ENCODE measurements at regions not wholly inside any gene's neighbourhood (a gene's known extent, or its start where the extent isn't known, plus 50 kb on each side); places are given as distances from the start of the nearest gene placed in this dataset.

- H4K20me1 ChIP-seq (ENCODE audit: control insufficient read depth, insufficient read depth): no peaks in the 10 kb centered on the region
- no peaks in the 10 kb centered on the region; a peak in 2 of 4 replicates for H3K27me3 ChIP-seq (replicated peaks in 1 of 2; ENCODE audit: control insufficient read depth in 2 of 2, insufficient read depth in 2 of 2, low read length in 1 of 2)
- in situ Hi-C loops (cut with MboI) (no loop called here), intact Hi-C loops (cut with micrococcal nuclease; ENCODE audit: unreplicated experiment) (no loop called here)
- ChIA-PET SMC1A (ENCODE audit: uncharacterized antibody, unreplicated experiment) (no interaction called here), RAD21 (ENCODE audit: unreplicated experiment) (no interaction called here), POLR2A (no interaction called here), CTCF (interaction anchor here (0.6 kb wide), 1 partner anchor 346 kb away, joined by 3 read pairs; no protein-coding TSS in a partner anchor)
- no peak overlapping the region for H3K9ac ChIP-seq (ENCODE audit: control insufficient read depth, insufficient read depth, low read length)
- 42% methylated on average over 16 of the region's 16 CpGs for WGBS (ENCODE audit: insufficient coverage, insufficient replicate concordance, low lambda C conversion rate, missing lambda C conversion rate)
- no peak overlapping the region for H3K27ac ChIP-seq (ENCODE audit: control insufficient read depth, insufficient read depth)
- no peaks in the 10 kb centered on the region for H3K79me2 ChIP-seq (ENCODE audit: control insufficient read depth, insufficient read depth, low read length)
- ATAC-seq: no peak
- no peaks in the 10 kb centered on the region; the same call in 2 of the 3 replicates for H3K9me3 ChIP-seq (replicated peaks; ENCODE audit: control insufficient read depth, insufficient read depth, low read length)
- no peak overlapping the region for H2AFZ ChIP-seq (ENCODE audit: control insufficient read depth, low read depth, low read length)
- DNase-seq (ENCODE audit: low read depth, low spot score): no peak
- H3K4me2 ChIP-seq (ENCODE audit: control insufficient read depth, insufficient read depth): no peak overlapping the region
- FAIRE-seq: no peak
- no peaks in the 10 kb centered on the region for H3K4me1 ChIP-seq (ENCODE audit: control insufficient read depth, insufficient read depth, low read length)
- H3K4me3 ChIP-seq: no peak overlapping the region
- BruUV-seq (replicated peaks): no TSS peak
- H3K36me3 ChIP-seq (ENCODE audit: control insufficient read depth in 2 of 2, insufficient read depth in 2 of 2, low read length in 1 of 2): no peaks in the 10 kb centered on the region
- no peak for TF ChIP-seq BCLAF1 (IDR thresholded peaks at IDR 0.05)
- no peak for TF ChIP-seq SMAD1 (IDR thresholded peaks at IDR 0.05; ENCODE audit: low read depth, partially characterized antibody)
- no peak for TF ChIP-seq BCL11A (IDR thresholded peaks at IDR 0.05; ENCODE audit: low read depth, low read length)
- no peak for TF ChIP-seq NFYA (IDR thresholded peaks at IDR 0.05; ENCODE audit: borderline replicate concordance, low read depth, low read length)
- TF ChIP-seq SREBF1 (IDR thresholded peaks at IDR 0.05; ENCODE audit: low read length): no peak
- TF ChIP-seq BHLHE40 (IDR thresholded peaks at IDR 0.05; ENCODE audit: borderline replicate concordance in 1 of 2, low read depth in 2 of 2, low read length in 1 of 2): no peak
- no peak for TF ChIP-seq CREM (IDR thresholded peaks at IDR 0.05; ENCODE audit: low read depth)
- TF ChIP-seq BRCA1 (IDR thresholded peaks at IDR 0.05; ENCODE audit: low read depth, low read length): no peak
- no peak for TF ChIP-seq IRF5 (IDR thresholded peaks at IDR 0.05; ENCODE audit: borderline replicate concordance)
- no peak for TF ChIP-seq RBBP5 (conservative IDR thresholded peaks at IDR 0.05)
- TF ChIP-seq ZNF274 (IDR thresholded peaks at IDR 0.05; ENCODE audit: insufficient read depth, insufficient read length): no peak
- TF ChIP-seq NR2C1 (IDR thresholded peaks at IDR 0.05): no peak
- TF ChIP-seq MTA2 (IDR thresholded peaks at IDR 0.05; ENCODE audit: low read depth): no peak
- no peak for TF ChIP-seq ZNF622 (IDR thresholded peaks at IDR 0.05)
- no peak for TF ChIP-seq TAF1 (IDR thresholded peaks at IDR 0.05; ENCODE audit: borderline replicate concordance, low read depth, low read length)
- TF ChIP-seq CREB1 (IDR thresholded peaks at IDR 0.05; ENCODE audit: low read depth): no peak
- no peak for TF ChIP-seq NBN (IDR thresholded peaks at IDR 0.05)
- TF ChIP-seq IRF3 (IDR thresholded peaks at IDR 0.05): no peak
- no peak for TF ChIP-seq CTCF (IDR thresholded peaks at IDR 0.05 in 2 of 3, conservative IDR thresholded peaks at IDR 0.05 in 1 of 3; ENCODE audit: control insufficient read depth in 2 of 3, extremely low read depth in 1 of 3, insufficient read depth in 1 of 3, low read depth in 3 of 3, low read length in 3 of 3)
Observed at GRCh38 chr17:16872351-16873173, 99.4 kb downstream of the TNFRSF13B start.

Measured in GM12878 (cell line).